GM18502 (cell line): ENCODE measurements at regions not wholly inside any gene's neighbourhood (a gene's known extent, or its start where the extent isn't known, plus 50 kb on each side); places are given as distances from the start of the nearest gene placed in this dataset.
"Not testable (repeated sequence)": the region's sequence is repeated elsewhere in the genome, so short reads cannot be mapped to it uniquely, and the experiment has no call there.

Experiments used
- ATAC-seq: cut with Tn5 transposase; IDR thresholded peaks from one replicate; pipeline ENCODE4 v1.9.1; 2021; ENCODE audit warnings: mild to moderate bottlenecking; ENCODE audit not compliant: unreplicated experiment, poor library complexity

DNA sequence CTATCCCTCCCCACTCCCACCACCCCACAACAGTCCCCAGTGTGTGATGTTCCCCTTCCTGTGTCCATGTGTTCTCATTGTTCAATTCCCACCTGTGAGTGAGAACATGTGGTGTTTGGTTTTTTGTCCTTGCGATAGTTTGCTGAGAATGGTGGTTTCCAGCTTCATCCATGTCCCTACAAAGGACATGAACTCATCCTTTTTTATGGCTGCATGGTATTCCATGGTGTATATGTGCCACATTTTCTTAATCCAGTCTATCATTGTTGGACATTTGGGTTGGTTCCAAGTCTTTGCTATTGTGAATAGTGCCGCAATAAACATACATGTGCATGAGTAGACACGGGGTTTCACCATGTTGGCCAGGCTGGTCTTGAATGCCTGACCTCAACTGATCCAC lies 109.8 kb downstream of the USP22 start:
- not testable (repeated sequence) for ATAC-seq

GRCh38 chr17:20934288-20934687 lies 108.5 kb downstream of the USP22 start:
- ATAC-seq, result no peak

DNA sequence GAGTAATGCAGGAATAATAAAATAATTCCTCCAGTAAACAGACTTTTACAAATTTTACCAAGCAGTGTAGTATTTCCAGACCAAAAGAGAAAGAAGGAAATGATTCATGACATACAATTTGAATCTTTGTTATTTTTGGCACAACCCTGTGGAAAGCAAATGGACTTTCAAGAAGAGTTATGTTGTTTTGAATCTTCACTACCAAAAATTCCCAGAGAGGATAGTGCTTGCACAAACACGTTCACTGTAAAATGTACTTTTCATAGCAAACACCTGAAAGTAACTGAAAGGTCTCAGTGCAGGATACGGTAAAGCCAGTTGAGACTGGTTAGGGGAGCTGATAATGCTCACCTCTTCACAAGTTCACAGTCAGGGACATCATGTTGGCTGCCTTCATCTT lies 107.1 kb downstream of the USP22 start:
- ATAC-seq, result no peak

- no peak for ATAC-seq
Measured at GRCh38 chr17:20938244-20938643, 104.6 kb downstream of the USP22 start.

DNA sequence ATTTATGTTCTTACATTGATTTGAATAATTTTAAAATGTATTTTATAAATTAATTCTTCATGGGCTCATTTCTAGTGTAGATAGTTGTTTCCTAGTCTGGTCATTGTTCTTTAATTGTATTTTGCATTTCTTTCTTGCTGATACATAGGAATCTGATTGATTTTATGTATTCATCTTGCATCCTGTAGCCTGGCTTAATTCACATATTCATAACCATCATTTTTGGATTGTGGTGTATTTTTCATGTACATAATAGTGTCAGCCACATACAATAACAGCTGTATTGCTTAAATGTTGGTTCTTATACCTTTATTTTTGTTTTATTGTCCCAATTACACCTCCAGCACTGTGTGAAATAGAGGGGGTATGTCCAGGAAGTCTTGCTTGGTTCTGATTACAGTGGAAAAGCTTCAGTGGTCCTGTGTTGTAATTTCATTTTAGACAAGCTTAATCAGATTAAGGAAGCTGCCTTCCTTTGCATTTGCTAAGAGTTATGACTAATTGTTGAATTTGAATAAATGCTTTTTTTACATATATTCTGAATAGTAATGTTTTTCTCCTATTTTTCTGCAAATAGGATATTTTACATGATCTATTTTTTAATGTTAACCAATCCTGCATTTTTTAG lies 103.7 kb downstream of the USP22 start:
- no peak for ATAC-seq

DNA sequence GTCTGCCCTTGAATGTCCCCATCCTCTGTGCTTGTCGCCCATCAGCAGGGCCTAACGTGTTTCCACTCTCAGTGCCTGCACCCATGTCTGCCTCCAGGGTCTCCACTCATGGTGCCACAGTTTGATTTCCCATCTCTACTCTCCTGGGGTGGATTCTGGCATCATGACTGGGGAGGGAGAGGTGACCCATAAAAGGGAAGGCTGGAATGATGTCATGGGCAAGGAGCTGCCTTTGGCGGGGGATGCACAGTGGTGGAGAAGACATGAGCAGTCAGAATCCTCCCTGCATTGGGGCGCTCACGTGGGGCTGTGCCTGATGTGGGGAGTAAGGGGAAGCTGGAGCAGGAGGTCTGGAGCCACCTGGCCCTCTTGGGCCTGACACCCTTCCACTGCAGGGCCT lies 100.9 kb downstream of the USP22 start:
- ATAC-seq, result no peak

DNA sequence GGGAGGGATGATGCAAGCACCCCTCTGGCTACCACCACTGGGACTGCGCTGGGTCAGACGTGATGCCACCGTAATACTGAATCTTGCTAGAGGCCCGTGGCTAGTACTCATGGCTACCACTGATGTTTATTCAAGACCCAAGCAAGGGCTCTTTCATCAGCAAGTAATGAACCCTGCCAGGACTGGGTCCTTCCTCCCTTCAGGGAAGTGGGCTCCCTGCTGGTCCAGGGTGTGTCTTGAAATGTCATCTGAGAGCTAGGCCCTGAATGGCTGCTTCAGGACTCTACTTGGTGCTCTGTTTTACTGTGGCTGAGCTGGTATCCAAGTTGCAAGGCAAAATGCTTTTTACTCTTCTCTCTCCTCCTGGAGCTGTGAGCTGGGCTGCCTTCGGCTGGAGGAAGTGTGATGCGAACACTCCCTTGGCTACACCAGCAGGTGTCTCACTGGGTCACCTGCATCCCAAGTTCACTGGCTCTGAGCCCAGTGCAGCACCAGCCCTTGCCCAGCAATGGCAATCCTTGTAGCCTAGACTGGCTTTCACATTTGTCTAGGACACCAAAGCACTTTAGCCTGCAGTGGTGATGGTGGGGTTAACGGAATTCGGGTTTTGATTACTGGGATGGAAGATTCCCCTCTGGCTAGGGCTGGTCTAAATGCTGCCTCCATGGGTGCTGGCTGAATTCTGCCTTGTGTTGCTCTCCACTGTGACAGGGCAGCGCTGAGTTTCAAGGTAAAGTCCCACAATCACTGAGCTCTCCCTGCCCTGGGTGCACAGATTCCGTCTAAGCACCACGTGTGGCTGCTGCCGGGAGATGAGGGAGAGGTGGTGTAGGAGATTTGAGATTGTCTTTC lies 98.6 kb downstream of the USP22 start:
- no peak for ATAC-seq

GRCh38 chr17:20947708-20948107 lies 95.1 kb downstream of the USP22 start:
- ATAC-seq, result not testable (repeated sequence)

DNA sequence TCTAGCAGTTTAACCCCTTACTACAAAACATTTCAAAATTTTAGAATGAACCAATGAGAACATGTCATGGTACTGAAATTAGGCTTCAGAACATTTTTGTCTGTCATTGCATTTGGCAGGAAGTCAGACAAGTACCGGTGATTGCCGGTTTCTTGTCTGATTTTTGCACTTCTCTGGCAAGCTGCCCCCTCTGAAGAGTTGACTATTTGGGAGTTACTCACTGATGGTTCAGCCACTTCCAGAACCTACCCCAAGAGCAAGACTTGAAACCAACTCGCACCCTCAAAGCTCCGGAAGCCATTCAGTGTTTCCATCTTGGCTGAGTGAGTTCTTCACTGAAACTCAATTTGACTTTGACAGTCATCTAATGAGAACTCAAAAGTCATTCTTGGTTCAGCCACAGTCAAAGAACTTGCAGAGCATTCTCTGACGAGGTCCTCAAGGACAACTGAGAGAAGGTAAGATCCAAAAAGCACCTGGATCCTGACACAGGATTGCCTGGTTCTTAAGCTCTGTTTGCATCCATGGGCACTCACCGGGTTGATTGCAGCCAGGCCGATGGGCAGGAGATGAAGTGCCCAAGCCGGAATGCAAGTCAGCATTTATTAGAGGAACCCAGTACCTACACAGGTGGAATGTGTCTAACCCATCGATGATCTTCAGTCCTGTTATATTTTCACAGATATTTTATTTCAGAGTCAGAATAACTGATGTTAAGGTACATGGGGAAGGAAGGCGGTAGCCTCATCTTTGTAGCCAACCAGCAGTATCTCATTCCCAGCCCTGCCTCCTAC lies 93.6 kb downstream of the USP22 start:
- ATAC-seq, result no peak
